HG03095 (cell line): ENCODE measurements at regions not wholly inside any gene's neighbourhood (a gene's known extent, or its start where the extent isn't known, plus 50 kb on each side); places are given as distances from the start of the nearest gene placed in this dataset.

ENCODE experiments used
- ATAC-seq: cut with Tn5 transposase; IDR thresholded peaks from one replicate; pipeline ENCODE4 v1.9.1; 2021; ENCODE audit warnings: moderate library complexity; ENCODE audit not compliant: unreplicated experiment

DNA sequence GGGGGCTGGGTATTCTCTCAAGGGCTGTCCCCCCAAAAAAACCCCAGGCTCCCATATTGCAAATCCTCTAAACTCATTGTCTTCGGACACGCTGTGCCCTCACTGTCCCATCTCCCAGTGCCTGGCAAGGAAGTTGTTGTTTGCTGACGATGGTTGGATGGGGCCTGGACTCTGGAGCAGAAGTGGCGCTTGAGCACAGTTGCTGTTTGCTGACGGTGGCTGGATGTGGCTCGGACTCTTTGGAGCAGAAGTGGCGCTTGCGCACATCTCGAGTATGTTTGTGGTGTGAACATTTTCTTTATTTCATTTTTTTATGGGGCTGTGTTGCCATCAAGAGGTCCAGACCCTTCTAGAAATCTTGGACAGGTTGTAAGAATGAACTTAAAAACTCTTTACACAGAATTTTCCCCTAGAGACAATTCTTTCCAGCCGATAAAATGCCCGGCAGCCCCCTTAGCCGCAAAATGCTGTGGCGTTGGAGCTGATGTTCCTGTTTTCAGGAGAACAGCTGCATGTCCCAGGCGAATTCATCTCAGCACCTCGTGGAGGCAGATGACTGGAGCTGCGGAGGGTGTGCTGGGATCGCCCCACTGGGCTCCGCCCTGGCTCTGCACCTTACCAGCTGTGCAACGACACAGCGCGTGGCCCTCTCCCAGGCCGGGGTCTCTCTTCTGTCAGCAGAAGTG is 1167.4 kb downstream of the BRD1 start:
- ATAC-seq: no peak

DNA sequence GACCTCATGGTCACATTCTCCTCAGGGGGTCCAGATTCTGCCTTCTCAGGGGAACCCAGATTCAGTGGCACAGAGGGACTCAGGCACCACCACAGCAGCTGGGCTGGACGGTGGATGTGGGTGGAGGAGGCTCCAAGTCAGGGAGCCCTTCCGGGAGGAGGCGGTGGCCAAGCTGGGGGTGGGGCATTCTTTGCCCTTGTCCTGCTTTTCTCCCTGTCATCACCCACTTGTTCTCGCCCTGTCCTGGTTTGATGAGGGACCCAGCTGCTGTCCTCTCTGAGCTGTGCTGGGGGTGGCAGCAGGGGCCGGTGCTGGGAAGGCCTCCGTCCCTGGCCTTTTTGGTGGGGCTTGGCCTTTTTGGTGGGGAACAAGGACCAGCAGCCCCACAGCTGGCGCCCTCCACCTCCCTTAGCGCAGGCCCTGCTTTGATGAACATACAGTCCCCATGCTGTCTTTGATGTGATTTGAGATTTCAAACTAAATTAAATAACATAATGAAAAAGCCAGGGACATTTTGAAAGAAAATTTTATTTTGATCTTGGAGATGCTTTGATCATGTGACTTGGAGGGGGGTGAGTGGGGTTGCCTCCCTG is 1168.2 kb downstream of the BRD1 start:
- no peak for ATAC-seq

DNA sequence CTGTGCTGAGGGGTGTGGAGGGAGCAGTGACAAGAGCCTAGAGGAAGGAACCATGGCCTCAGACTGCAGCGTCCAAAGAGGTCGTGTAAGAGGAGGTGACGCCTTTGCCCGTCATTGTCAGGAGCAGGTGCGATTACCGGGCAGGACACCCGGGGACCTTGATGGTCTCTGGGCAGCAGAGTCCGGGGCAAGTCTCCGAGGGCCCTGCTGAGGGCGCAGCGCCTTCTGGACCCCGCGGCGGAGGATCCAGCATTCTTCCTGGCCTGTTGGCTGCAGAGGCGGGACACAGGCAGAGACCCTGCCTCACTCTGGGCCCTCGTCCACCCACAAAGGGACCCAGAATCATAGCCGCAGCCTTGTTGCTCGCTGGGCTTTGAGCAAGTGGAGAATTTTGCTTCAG is 1168.8 kb downstream of the BRD1 start:
- ATAC-seq: no peak

DNA sequence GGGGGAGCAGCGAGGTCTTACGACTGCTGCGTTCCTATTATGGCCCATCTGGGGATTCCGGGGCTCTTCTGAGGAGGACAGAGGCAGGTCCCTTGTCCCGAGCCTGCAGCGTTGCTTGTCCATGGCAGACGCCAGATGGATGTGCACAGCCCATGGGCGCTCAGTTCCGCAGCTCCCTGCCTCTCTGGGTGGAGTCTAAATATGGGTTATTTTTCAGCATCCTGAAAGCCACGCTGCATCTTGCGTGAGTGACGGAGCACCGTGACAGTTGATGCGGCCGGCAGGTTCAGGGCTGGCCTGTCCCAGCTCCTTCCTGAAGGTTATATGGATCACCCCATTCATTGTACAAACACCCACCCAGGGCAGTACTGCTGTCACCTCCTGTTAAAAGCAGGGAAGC is 1169.4 kb downstream of the BRD1 start:
- ATAC-seq: no peak

DNA sequence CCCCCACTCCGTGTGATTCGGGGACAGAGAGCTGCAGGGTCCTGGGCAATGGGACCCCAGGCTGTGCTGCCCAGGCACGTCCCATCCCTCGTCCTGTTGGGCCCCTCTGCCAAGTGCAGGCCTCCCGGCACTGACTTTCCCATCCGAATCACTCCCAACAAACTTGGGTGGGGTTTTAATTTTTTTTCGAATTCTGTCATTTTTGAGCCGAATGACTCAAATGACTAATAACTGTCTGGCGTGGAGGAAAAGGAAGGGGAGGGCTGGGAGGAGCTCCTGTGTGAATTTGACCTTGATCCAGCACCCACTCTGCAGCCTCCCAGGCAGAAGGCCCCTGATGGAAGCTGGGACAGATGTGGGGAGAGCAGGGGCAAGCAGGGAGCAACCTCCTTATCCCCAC is 1173.2 kb downstream of the BRD1 start:
- no peak for ATAC-seq

DNA sequence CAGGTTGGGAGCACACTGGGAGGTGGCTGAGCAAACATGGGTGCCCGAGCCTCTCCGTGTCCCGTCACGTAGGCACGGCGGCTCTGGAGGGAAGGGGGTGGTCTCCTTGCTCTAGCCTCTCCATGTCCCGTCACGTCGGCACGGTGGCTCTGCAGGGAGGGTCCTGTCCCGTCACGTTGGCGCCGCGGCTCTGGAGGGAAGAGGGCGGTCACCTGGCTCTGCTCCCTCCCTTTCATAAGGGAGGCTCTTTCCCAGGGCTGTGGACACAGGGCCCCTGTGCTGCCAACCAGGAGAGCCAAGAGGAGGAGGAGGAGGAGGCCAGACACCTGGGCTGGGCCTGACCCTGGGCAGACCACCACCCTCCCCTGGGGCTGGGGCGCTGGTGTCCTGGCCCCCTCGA is 1173.7 kb downstream of the BRD1 start:
- no peak for ATAC-seq

DNA sequence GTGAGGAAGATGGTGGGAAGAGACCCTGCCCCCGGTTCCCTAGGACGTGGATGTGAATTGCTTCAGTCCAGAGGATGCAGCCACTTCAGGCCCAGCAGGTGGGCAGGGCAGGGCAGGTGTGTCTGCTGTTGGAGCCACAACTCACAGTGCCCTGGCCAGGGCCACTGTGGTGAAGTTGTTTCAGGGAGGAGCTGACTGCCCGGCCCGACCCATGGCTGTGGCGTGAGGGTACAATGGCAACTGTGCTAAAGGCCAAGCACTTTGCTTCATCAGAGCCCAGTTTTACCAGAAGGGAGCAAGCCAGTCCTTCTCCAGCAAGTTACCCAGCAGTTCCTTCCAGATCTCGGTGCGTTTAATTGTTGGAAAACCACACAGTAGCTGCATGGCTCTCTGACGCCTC is 1174.4 kb downstream of the BRD1 start:
- no peak for ATAC-seq

DNA sequence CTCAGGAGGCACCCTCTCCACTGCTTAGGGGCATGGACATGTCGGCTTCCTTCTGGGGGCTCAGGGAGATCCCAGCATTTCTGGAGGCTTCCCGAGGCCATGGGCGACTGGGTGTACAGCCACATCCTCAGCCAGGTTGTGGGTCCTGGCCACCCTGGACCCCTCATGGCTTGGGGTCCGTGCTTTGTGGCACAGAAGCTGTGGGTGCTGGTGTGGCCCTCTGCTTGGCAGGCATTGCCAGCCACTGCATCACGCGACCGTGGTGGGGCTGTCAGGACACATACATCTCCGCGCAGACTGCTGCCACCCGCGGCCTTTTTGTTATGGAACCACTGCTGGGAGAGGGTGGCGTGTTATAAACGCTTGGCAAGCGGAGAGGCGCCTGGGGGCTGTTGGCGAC is 1174.9 kb downstream of the BRD1 start:
- ATAC-seq: no peak

DNA sequence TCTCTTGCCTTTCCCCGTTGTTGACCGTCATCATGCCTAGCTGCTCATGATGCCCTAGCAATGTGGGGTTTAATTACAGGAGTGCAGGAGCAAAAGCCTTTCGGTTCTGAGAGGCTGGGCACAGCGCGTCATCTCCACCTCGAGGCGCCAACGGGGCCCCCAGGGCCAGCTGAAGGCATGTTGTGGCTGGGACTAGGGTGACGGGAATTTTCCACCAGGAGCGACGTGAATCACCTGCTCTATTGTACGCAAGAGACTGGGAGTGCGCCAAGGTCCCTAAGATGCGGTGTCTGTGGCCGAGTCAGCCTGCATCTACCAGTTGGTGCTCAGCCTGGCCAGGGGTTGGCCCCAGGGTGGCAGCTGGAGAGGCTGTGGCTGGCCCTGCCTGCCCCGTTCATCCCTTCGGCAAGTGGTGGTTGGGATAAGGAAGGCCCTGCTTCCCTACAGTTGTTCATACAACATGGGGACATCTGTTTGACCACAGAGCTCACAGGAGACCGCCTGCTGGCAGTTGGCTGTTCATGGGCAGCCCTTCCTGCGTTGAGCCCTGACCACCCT is 1175.6 kb downstream of the BRD1 start:
- ATAC-seq: no peak

DNA sequence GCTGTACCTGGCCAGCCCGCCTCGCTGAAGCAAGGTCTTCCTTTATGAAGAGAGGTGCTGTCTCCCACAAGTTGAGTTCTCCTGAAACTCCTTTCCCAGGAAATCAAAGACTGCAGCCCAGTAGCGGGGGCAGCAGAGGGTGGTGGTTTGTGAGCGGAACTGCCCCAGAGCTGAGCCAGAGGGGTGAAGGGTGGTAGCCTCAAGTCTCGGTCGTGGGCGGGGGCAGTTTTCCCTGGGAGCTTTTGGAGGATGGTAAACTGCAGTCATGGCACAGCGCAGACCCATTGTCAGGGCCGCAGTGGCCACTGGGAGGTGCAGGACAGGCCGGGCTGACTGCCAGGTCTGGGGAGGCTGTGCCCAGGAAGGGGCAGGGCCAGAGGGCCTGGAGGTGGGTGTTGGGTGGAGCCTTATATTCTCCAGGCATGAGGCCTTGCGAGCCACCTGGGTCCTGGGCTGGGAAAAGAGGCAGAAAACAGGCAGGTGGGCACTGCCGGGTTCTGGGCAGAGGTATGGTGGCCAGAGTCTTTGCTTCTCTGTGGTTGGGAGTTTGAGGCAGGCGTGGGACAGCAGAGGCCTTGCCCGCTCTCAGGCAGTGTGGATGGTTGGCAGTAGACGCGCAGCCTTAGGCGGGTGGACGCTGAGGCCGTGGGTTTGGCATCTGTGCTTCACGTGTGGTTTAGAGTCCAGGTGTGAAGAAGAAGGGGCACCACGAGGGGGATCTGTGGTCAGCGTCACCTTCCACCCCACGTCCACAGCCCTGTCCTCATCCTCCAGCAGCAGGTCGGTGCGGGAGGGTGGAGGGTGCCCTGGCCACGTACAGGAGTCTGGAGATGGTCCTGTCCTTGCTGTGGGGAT is 1176.4 kb downstream of the BRD1 start:
- no peak for ATAC-seq

DNA sequence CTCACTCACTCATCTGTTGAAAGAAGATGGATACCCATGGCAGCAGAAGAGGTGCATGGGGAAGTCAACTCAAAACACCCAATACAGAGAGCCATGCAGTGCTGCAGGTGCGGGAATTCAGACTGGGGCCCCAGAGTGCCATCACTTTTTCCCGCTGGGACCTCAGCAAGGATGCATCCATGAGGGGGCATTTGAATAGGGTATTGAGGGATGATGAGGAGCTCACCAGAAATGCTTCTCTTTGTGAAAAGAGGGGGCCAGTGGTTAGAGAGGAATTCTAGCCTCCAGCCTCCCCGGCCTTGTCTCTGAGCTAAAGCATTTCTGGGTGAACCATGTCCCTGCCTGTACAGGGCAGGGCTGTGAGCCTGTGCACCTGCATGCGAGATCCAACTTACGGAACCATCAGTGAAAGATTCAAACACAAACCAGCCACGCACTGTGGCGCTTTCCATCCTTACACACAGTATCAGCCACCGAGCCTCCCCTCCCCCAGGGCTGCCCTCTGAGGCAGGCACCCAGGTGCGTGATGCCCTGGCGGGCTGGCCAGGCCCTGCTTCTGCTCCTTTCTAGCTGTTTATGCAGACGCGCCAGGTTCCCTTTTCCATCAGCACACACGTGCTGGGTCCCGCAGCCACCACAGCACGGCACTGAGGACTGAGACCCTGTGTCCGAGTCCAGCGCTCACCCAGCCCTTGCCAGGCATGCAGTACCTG is 1177.2 kb downstream of the BRD1 start:
- ATAC-seq: no peak

DNA sequence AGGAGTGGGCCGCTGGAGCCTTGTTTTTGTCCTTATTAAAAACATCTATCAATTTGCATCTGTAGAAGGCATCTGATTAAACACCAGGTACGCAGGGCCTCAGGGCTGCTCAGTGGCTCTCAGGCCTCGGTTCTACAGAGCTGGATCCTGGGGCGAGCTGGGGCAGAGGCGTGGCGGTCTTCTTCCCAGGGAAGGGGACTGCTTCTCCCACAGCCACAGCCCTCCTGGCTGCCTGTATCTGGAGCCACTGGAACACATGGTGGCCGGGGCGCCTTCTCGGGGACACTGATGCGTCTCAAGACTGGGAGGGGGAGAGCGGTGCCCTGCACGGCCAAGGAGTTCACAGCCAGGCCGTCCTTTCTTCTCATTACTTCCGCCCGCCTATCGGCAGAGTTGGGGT is 1178.2 kb downstream of the BRD1 start:
- ATAC-seq: no peak

DNA sequence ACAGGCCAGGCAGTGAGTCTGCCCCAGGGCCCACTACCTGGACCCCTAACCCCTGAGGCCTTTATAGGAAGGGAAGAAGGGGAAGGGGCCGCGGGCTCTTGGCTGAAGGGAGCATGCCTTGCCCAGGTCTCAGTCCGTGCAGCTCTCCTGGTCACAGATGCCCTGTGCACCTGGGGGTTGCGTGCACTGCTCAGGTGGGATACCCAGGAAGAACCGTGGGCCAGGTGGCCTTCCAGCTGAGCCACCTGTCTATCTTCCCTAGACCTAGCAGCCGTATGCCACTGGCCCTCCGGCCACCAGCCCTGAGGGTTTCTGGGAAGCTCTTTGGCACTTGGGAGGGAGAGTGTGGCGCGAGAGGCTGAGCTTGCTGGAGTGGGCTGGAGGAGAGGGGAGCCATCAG is 1178.6 kb downstream of the BRD1 start:
- no peak for ATAC-seq

DNA sequence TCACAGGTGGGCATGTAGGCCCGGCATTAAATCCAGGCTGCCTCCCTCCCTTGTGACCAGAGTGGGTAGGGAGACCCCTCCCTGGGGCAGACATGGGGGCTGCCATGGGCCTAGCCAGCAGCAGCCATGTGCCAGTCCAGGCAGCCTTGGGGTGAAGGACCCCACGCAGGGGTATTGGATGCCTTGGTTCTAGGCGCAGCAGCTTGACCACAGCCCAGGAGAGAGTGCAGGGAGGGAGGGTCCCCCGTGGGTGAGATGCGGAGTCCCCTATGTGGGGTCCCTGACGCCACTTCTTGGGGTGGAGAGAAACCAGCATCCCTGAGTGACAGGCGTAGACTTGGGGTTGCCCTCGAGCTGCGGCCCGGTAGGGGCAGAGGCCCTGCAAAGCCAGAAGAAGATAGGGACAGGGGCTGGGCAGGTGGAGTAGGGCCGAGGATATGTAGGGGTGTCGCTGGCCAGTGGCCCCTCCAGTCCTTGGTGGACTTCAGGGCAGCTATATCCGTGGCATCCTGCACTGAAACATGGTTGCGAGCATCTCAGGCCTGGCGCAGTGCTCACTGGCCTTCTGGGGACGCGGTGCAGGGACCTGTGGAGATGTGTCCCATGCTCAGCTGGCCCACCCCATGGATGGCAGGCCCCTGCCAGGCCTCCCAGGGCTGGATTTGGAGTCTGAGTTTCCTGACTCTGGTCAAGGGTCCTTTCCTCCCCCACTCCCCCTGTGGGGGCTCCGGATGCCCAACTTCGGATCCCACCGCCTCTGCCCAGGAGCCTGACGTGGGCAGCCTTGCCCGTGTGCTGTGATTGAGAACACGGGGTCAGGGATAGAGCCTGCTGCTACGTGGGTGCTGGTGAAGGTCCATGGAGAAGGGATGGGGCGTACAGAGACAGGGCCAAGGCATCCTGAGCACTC is 1179.8 kb downstream of the BRD1 start:
- ATAC-seq: no peak

DNA sequence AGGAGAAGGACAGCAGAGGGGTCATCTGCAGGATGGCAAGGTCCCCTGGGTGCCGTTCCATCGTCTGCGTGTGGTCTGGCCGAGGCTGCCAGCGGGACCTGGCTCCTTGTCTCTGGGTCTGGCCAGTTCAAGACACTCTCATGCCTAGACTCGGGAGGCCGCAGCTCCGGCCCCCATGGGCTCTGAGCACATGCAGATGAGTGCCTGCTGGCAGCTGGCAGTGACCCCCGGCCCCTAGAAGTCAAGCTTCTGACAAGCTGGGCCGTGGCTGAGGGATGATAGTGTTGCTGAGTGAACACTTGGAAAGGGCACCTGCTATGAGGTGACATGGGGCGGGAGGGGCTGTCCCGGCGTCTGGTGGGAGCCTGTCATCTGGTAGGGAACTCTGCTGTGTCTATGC is 1180.6 kb downstream of the BRD1 start:
- no peak for ATAC-seq

DNA sequence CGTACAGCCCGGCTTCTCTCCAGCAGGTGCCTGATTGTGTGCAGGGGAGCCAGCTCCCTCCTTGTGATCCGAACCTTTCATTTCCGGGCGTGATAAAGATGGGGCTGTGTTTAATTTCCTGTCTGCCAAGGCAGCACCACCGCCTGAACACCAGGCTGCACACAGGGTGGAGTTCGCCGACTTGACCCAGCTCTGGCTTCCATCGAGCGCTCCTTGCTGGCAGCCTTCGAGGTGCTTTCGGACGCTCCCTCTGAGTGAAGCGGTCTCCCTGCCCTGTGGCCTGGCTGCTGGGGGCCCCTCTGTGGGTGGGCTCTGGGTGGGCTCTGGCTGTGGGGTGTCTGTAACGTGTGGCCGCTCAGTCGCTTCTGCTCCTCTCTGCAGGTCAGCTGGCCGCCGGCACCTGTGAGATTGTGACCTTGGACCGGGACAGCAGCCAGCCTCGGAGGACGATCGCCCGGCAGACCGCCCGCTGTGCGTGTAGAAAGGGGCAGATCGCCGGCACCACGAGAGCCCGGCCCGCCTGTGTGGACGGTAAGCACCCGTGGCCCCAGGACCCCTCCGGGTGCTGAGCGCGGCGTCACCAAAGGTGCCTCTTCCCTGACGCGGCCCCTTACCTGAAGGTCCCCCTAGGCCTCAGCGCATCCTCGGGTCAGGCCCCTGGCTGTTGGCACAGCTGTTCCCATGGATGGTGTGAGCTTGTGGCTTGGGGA is 1181.3 kb downstream of the BRD1 start:
- no peak for ATAC-seq

DNA sequence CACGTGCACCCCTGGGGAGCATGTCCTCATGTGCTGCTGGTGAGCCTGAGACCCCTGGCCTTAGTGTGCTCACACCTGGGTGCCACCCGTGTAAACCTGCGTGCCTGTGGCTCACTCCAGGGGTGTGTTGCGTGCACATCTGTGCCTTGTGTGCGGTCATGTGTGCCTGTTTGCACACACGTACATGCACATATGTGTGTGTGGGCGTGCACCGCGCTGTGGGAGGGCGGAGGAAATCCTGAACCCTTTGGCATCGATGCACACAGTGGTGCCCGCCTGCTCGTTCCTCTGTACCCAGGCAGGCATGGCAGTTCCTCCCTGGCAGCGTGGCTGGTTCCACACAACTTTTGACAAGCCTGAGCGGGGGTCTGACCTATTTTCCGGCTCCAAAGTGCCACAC is 1181.9 kb downstream of the BRD1 start:
- no peak for ATAC-seq

DNA sequence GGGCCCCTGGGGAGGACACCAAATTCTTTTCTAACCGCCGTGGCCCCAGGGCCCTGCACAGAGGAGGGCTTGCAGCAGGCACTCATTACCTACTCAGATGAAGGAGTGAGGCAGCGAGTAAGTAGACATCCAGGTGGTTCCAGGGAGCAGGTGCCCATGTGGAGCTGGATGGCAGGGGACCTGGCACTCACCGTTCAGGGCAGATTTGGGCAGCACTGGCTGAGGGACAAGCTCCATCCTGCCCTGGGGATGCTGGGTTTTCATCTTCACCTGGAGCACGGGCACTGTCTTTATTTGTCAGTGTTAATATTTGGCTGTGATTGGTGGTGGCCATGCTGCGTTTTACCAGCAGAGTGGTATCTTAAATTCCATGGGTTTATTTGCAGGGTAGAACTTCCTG is 1182.7 kb downstream of the BRD1 start:
- ATAC-seq: no peak

DNA sequence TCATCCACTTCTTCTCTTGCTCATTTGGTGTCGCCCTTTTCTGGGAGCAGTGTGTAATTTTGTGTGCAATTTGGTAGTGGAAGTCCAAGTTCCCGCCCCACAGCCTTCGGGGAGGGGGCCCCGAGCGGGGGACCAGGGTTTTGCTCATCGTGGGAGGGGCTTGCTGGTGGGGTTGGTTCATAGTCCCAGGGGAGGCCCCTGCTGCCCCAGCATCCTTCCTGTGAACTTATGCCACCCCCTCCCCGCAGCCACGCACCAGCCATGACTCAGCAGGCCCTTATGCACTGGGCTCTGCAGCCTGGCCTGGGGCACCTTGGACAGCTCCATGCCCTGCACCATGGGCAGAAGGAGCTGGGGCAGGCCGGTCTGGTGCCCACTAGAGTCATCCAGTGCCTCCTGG is 1183.6 kb downstream of the BRD1 start:
- ATAC-seq: no peak
